Stimulated activated CD4-positive, alpha-beta T cell treated with anti-CD3 and anti-CD28 coated beads, Interleukin-4, amount 100 ng/mL, for 4 hours (primary cell): ENCODE measurements at regions not wholly inside any gene's neighbourhood (a gene's known extent, or its start where the extent isn't known, plus 50 kb on each side); places are given as distances from the start of the nearest gene placed in this dataset.

ENCODE experiments used
- DNase-seq, 2 experiments: peaks; one replicate each; pipeline ENCODE4 v3.0.0-alpha.2; 2020

GRCh38 chr9:126017758-126018157 is 270.6 kb downstream of the PBX3 start:
- DNase-seq, result no peak

GRCh38 chr9:126020836-126021235 is 273.7 kb downstream of the PBX3 start:
- no peak for DNase-seq

GRCh38 chr9:126023962-126024361 is 276.8 kb downstream of the PBX3 start:
- DNase-seq, result no peak

GRCh38 chr9:126024581-126025230 is 277.5 kb downstream of the PBX3 start:
- no peak for DNase-seq

- DNase-seq, result no peak
These were observed 278.8 kb downstream of the PBX3 start for GRCh38 chr9:126025991-126026390.

- no peak for DNase-seq
These were observed 280.4 kb downstream of the PBX3 start for GRCh38 chr9:126027566-126027965.

GRCh38 chr9:126028746-126029145 is 281.6 kb downstream of the PBX3 start:
- no peak for DNase-seq

- no peak for DNase-seq
These were observed 283.5 kb downstream of the PBX3 start for GRCh38 chr9:126030716-126031115.

GRCh38 chr9:126031116-126031515 is 283.9 kb downstream of the PBX3 start:
- DNase-seq, result no peak

DNA sequence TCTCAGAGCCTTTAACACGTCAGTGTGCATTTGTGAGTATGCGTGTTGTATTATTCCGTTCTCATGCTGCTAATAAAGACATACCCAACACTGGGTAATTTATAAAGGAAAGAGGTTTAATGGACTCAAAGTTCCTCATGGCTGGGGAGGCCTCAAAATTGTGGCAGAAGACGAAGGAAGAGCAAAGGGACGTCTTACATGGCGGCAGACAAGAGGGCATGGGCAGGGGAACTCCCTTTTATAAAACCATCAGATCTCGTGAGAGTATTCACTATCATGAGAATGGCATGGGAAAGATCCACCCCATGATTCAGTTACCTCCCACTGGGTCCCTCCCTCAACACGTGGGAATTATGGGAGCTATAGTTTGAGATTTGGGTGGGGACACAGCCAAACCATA is 285.0 kb downstream of the PBX3 start:
- DNase-seq, result no peak

DNA sequence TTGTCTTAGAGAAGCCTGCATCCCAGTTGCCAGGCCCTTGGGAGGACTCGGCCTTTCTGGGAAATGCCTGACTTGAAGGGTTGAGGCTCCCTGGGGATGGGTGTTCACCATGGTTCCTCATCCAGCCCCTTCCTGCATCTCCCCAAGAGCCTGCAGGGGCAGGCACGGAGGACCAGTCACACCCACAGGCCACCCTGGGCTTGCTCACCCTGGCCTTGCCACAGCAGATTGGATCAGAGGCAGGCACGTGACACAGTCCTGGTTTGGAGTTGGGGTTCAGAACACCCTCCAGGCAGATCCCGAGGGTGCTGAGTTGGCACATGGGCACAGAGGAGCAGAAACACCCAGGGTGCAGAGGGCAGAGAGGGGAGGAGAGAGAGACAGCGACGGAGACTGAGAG is 286.1 kb downstream of the PBX3 start:
- DNase-seq, result no peak

DNA sequence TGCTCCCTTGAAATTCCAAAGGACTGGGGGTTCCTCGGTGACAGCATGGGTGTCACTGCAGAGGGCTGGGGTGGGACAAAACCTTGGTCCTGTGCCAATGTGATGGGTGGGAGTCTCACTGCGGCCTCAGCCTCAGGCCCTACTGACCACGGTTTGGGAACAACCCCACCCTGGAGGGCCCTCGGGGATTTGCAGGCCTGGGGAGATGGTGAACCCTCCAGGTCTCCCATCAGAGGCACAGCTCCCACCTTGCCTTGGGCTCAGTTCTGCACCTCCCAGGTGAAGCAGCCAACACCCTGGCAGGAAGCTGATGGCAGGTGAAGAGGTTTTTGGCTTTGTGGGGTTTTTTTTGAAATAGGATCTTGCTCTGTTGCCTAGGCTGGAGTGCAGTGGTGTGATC is 286.8 kb downstream of the PBX3 start:
- no peak for DNase-seq

DNA sequence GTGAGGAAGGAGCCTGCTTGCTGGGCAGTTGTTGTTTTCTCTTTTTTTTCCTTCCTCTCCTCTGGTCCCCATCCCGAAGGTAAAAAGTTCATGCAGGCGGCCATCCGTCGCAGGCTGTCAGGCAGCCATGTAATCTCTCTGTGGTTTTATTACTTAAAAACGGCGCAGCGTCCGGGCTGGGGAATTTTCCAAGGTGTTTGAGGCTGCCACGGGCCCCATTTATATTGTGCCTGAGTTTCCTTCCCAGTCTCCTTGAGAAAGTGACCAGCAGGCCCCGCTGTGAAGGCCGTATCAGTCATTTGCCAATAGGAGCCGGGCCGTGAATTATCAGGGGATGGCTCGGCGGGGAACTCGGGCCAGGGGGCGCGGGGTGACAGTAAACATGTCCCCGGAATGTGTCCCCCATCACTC is 289.7 kb downstream of the PBX3 start:
- DNase-seq, result no peak

GRCh38 chr9:126038790-126039189 is 287.8 kb upstream of the MVB12B start:
- no peak for DNase-seq

GRCh38 chr9:126043681-126044080 is 282.9 kb upstream of the MVB12B start:
- no peak for DNase-seq

GRCh38 chr9:126049088-126049487 is 277.5 kb upstream of the MVB12B start:
- no peak for DNase-seq

DNA sequence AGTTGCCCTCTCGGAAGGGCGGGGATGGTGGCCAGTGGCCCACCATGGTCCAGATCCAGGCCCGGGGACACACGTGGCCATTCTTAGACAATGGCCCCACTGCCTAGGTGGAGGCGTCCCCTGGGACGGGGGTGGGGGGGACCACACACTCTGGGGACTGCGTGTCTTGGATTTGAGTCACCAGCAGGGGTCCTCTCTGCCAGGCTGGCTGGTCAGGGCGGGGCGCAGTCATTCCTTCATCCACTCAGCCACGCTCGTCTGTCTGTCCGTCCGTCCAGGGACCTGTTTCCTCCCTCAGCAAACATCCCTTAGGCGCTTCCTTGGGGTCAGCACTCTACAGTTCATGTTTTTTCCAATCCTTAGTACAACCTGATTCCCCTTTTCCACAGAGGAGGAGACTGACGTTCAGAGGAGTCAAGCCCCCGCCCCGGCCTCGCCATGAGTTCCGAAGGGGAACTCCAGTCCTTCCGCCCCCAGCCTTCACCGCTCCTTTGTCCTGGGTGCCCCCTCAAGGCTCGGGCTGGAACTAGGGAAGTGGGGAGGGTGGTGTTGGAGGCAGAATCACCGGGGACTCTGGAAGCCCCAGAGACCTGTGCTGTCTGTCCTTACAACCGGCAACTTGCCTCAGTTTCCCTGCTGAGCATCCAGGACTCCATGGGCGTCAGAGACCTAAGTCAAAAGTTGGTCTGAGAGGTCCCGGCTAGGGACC is 276.6 kb upstream of the MVB12B start:
- no peak for DNase-seq

DNA sequence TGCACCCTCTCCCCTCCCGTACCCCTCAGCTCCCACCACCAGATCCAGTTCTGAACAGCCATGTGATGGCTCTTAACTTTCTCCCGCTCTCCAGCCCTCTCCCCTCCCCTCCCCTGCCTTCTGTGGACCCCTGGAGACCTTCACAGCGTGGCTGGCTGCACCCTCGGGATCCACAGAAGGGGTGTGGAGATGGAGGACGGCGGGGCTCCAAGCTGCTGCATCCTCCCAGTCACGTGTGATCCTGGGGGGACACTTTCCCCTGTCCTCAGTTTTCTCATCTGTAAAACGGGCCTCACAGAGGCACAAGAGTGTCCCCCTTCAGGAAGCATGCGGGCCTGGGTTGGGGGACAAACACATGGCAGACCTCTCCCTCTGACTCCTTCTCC is 276.0 kb upstream of the MVB12B start:
- DNase-seq, result no peak

DNA sequence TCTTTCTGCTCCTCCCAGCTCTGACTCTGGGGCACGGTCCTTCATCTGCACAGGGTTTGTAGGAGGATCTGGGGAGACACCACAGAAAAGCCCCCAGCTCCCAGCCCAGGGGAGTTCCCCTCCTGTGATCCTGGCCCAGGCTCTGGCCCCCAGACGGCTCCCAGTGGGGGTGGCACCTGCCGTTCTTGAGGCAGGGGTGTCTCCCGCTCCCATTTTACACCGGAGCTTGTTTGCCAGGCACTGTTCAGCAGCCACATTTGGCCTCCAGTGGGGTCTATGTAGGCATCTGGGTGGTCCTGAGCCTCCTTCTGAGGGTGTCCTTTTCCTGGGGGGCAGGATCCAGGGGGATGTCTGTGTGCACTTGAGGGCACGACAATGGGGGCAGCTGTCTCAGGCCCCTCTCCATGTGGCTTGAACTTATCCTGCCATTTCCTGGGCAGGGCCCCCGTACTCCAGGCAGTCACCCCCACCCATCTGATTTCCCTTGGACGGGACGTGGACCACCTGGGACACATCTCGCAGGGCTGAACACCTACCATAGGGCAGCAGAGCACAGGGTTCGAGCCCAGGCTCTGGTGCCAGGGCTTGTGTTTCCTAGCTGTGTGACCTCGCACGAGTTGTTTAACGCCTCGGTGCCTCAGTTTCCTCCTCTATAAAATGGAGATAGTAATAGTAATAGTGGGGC is 275.0 kb upstream of the MVB12B start:
- no peak for DNase-seq

GRCh38 chr9:126052791-126053190 is 273.8 kb upstream of the MVB12B start:
- no peak for DNase-seq

- no peak for DNase-seq
These were observed 272.7 kb upstream of the MVB12B start for GRCh38 chr9:126053913-126054312.

DNA sequence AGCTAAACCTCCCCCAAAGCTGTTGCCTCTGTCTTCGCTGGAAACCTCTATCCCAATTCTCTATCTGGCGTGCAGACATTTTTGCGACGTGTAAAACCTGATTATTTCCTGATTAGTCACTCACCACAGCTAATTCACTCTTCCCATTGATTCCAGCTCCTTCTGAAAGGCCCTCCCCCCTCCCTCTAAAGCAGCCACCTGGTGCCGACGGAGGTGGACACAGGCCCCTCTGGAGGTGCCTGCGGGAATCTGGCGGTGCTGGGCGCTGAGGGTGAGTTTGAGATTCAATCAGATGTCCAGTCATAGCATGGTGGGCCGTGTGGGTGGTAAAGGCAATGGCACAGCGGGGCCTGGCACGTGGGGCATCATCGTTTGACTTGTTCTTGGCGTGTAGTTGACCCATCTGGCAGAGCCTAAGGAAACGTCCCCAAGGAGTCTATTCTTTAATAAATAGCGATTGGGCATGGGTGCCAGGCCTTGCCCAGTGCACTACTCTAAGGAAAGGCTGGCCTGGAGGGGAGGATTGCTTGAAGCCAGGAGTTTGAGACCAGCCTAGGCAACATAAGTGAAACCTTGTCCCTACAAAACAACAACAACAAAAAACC is 271.1 kb upstream of the MVB12B start:
- DNase-seq, result no peak

- no peak for DNase-seq
These were observed 270.2 kb upstream of the MVB12B start for GRCh38 chr9:126056312-126057021.
